Fibroblast of lung (primary cell): ENCODE measurements at regions not wholly inside any gene's neighbourhood (a gene's known extent, or its start where the extent isn't known, plus 50 kb on each side); places are given as distances from the start of the nearest gene placed in this dataset.
"Not testable (repeated sequence)": the region's sequence is repeated elsewhere in the genome, so short reads cannot be mapped to it uniquely, and the experiment has no call there.

Experiments
- DNase-seq, 2 donors: peaks; one replicate each; pipeline versions ENCODE4 v3.0.0 to v3.0.0-alpha.2; 2010; ENCODE audit warnings: low read depth in 2 of 2
- H2AFZ ChIP-seq: 2 replicates; pipeline ENCODE4 v1.5.1; 2012; ENCODE audit warnings: low read length, control low read depth, inconsistent platforms
- H3K27ac ChIP-seq: 2 replicates; pipeline ENCODE4 v1.5.1; 2011; ENCODE audit warnings: low read length, control low read depth; ENCODE audit not compliant: insufficient read depth
- H3K27me3 ChIP-seq: 2 replicates; pipeline ENCODE4 v1.5.1; 2011; ENCODE audit warnings: mild to moderate bottlenecking, low read length; ENCODE audit not compliant: control insufficient read depth, insufficient read depth
- H3K36me3 ChIP-seq: 2 replicates; pipeline ENCODE4 v1.5.1; 2011; ENCODE audit warnings: low read length; ENCODE audit not compliant: control insufficient read depth, insufficient read depth
- H3K4me1 ChIP-seq: 2 replicates; pipeline ENCODE4 v1.5.1; 2011; ENCODE audit warnings: low read length; ENCODE audit not compliant: control insufficient read depth, insufficient read depth; ENCODE audit errors: extremely low read depth
- H3K4me2 ChIP-seq: 2 replicates; pipeline ENCODE4 v1.5.1; 2011; ENCODE audit warnings: low read length, control low read depth; ENCODE audit not compliant: insufficient read depth; ENCODE audit errors: extremely low read depth
- H3K4me3 ChIP-seq, 4 experiments: fragments of 200-600 bp in 1 of 4; sonication (generic) in 1 of 4; replicated peaks in 1 of 4; 2 replicates each; pipeline ENCODE4 v1.5.1; 2011 to 2016; ENCODE audit warnings: low read length in 4 of 4, low read depth in 3 of 4, mild to moderate bottlenecking in 3 of 4, control low read depth in 2 of 4, inconsistent platforms in 1 of 4, mixed read lengths in 1 of 4; ENCODE audit not compliant: insufficient read depth in 1 of 4; ENCODE audit errors: control extremely low read depth in 1 of 4
- H3K79me2 ChIP-seq: 2 replicates; pipeline ENCODE4 v1.5.1; 2012; ENCODE audit warnings: mild to moderate bottlenecking, low read length, inconsistent platforms; ENCODE audit not compliant: control insufficient read depth, insufficient read depth
- H3K9ac ChIP-seq: 2 replicates; pipeline ENCODE4 v1.5.1; 2011; ENCODE audit warnings: mild to moderate bottlenecking, low read length, control low read depth; ENCODE audit not compliant: insufficient read depth
- H3K9me3 ChIP-seq: 2 replicates; pipeline ENCODE4 v1.5.1; 2012; ENCODE audit warnings: low read depth, low read length; ENCODE audit not compliant: control insufficient read depth, insufficient read depth
- H4K20me1 ChIP-seq: 2 replicates; pipeline ENCODE4 v1.5.1; 2011; ENCODE audit warnings: low read length; ENCODE audit not compliant: control insufficient read depth, insufficient read depth; ENCODE audit errors: extremely low read depth
- CTCF ChIP-seq, 2 donors: IDR thresholded peaks in 1 of 2; conservative IDR thresholded peaks in 1 of 2; 1 replicate in 1 of 2; 2 replicates in 1 of 2; pipeline ENCODE4 v1.5.1; 2011 to 2012; ENCODE audit warnings: low read length in 2 of 2, control low read depth in 1 of 2, inconsistent platforms in 1 of 2, low read depth in 1 of 2, mild to moderate bottlenecking in 1 of 2
- EZH2 ChIP-seq: IDR thresholded peaks from 2 replicates; pipeline ENCODE4 v1.5.1; 2012; ENCODE audit warnings: low read length, control low read depth, mild to moderate bottlenecking; ENCODE audit errors: missing control alignments

GRCh38 chr21:13827666-13828065, 218.1 kb downstream of the POTED start:
- not testable (repeated sequence) for H3K4me1 ChIP-seq, H3K9ac ChIP-seq, H3K27ac ChIP-seq, DNase-seq, H4K20me1 ChIP-seq, H3K27me3 ChIP-seq, H3K9me3 ChIP-seq, H2AFZ ChIP-seq, H3K4me2 ChIP-seq, H3K79me2 ChIP-seq, H3K4me3 ChIP-seq, H3K36me3 ChIP-seq

DNA sequence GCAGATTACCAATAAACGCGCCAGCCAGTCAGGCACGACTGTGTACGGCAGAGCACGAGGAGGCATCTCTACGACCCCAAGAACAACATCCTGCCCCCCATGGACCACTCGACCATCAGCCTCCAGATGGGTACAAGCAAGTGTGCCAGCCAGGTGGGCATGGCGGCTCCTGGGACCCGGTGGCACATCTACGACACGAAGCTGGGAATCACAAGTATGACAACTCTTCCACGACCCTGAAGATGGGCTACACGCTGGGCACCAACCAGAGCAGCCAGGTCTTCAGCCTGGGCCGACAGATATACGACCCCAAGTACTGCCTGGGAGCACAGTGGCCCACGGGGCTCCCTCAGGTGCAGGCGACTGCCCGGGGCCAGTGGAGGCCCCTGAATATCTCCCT, 217.6 kb downstream of the POTED start:
- Histone ChIP-seq H4K20me1 (no peaks in the 10 kb centered on the region), H3K79me2 (no peaks in the 10 kb centered on the region), H3K9me3 (no peaks in the 10 kb centered on the region), H3K4me1 (no peaks in the 10 kb centered on the region), H3K4me2 (no peak overlapping the region), H3K27me3 (no peaks in the 10 kb centered on the region), H3K27ac (no peak overlapping the region), H3K36me3 (no peaks in the 10 kb centered on the region), H3K4me3 (no peak overlapping the region), H3K9ac (no peak overlapping the region), H2AFZ (no peak overlapping the region)
- DNase-seq = no peak
- TF ChIP-seq CTCF (conservative IDR thresholded peaks at IDR 0.05 in 1 of 2, IDR thresholded peaks at IDR 0.05 in 1 of 2; ENCODE audit: low read depth in 1 of 2, low read length in 2 of 2) (no peak), EZH2 (no peak)

DNA sequence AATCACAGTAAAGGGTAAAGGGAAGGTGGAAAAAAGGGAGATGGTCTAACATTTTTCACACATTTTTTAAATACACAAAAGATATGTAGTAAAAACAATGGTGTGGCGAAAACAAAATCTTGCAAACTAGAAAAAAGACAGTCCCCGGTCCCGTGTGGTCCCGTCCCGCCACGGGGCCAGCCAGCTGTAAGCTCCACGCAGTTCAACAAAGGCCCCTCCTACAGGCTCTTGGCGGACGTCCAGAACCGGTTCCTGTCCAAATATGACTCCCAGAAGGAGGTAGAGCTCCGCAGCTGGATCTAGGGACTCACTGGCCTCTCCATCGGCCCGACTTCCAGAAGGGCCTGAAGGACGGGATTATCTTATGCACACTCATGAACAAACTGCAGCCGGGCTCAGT, 216.9 kb downstream of the POTED start:
- H3K79me2 ChIP-seq, H3K4me1 ChIP-seq, H2AFZ ChIP-seq, H3K9me3 ChIP-seq, H4K20me1 ChIP-seq, H3K9ac ChIP-seq, H3K36me3 ChIP-seq, DNase-seq, H3K27me3 ChIP-seq, H3K4me2 ChIP-seq, H3K4me3 ChIP-seq, H3K27ac ChIP-seq: not testable (repeated sequence)

GRCh38 chr21:13825218-13825778, 215.7 kb downstream of the POTED start:
- H3K36me3 ChIP-seq, H4K20me1 ChIP-seq, H3K79me2 ChIP-seq, H3K4me2 ChIP-seq, H3K9ac ChIP-seq, DNase-seq, H3K27ac ChIP-seq, H2AFZ ChIP-seq, H3K4me3 ChIP-seq, H3K4me1 ChIP-seq, H3K9me3 ChIP-seq, H3K27me3 ChIP-seq: not testable (repeated sequence)

GRCh38 chr21:13820286-13820685, 210.7 kb downstream of the POTED start:
- H3K36me3 ChIP-seq, H4K20me1 ChIP-seq, H3K9ac ChIP-seq, H3K27ac ChIP-seq, H3K4me1 ChIP-seq, H3K4me3 ChIP-seq, H3K79me2 ChIP-seq, H2AFZ ChIP-seq, H3K4me2 ChIP-seq, H3K9me3 ChIP-seq, H3K27me3 ChIP-seq, DNase-seq: not testable (repeated sequence)

DNA sequence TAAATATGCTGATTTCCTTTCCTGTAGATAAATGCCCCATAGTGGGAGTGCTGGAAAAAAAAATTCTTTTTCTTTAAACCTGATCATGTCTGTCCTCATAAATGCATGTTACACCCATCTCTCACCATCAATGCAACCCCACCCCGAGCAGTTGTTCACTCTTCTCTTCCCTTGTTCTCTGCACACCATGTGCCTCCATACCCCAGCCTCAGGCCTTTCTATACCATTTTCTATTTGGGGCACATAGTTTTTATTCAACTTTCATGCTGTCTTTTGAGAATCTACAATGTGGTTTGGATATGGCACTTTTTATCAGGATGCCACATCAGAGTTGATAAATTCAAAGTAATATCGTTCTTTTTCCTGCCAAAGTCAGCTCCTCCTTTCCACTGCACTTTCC, 202.6 kb downstream of the POTED start:
- H3K4me3 ChIP-seq, H4K20me1 ChIP-seq, H3K79me2 ChIP-seq, H3K36me3 ChIP-seq, H3K27me3 ChIP-seq, H3K4me2 ChIP-seq, H3K27ac ChIP-seq, H3K9ac ChIP-seq, H3K4me1 ChIP-seq, DNase-seq, H2AFZ ChIP-seq, H3K9me3 ChIP-seq: not testable (repeated sequence)
